ENCODE measurements at regions not wholly inside any gene's neighbourhood (a gene's known extent, or its start where the extent isn't known, plus 50 kb on each side); places are given as distances from the start of the nearest gene placed in this dataset.

DNA sequence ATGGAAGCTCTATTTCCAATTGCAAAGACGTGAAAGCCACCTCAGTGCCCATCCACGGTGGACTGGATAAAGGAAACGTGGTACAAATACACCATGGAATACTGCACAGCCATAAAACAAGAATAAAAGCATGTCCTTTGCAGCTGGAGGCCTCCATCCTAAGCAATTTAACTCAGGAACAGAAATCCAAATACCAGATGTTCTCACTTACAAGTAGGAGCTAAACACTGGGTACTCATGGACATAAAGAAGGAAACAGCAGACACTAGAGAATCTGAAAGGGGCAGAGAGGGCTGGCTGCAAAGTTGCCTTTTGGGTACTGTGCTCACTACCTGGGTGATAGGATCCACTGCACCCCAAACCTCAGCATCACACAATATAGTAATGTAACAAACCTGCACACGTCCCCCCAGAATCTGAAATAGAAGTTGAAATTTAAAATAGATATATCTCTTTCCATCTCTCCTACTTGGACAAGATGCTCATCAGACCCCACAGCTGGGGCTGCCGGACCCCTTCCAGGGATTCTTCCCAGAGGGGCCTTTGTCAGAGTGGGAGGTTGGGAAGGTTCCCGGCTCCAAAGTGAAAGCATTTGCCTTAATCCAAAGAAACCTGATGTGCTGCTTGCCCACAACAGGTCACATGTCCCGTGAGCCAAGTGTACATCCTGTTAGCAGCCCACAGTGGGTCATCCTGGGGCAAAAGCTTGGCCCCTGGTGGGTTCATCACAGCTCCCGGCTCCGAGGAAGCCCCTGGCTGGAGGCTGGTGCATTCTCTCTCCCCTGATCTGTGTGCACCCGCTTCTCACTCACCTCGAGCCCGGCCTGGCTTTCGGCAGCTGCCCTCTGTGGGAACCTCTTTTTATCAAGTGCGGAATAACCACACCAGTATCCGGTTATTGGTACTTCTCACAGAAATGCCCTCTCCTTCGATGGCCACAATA, 172.3 kb upstream of the PPP2R2D start:
- no peak overlapping the region for H3K4me2 ChIP-seq (ENCODE audit: control insufficient read depth, insufficient read depth)
- H3K36me3 ChIP-seq (ENCODE audit: control insufficient read depth in 2 of 2, insufficient read depth in 2 of 2, low read length in 1 of 2): no peaks in the 10 kb centered on the region; a peak in 1 of 4 replicates
- no TSS peak for BruUV-seq (replicated peaks)
- intact Hi-C loops (cut with micrococcal nuclease; ENCODE audit: unreplicated experiment): no loop called here
- in situ Hi-C loops (cut with MboI): no loop called here
- H4K20me1 ChIP-seq (ENCODE audit: control insufficient read depth, insufficient read depth): no peaks in the 10 kb centered on the region
- ChIA-PET SMC1A (ENCODE audit: uncharacterized antibody, unreplicated experiment) (interaction anchor here (1.4 kb wide), 1 partner anchor 13 kb away, joined by 3 read pairs; no protein-coding TSS in a partner anchor), CTCF (no interaction called here), RAD21 (ENCODE audit: unreplicated experiment) (no interaction called here), POLR2A (no interaction called here)
- no peaks in the 10 kb centered on the region; the same call in 2 of the 3 replicates for H3K9me3 ChIP-seq (replicated peaks; ENCODE audit: control insufficient read depth, insufficient read depth, low read length)
- no peak overlapping the region for H3K27ac ChIP-seq (ENCODE audit: control insufficient read depth, insufficient read depth)
- FAIRE-seq (no peak), ATAC-seq (no peak), DNase-seq (ENCODE audit: low read depth, low spot score) (no peak)
- no peak overlapping the region for H3K9ac ChIP-seq (ENCODE audit: control insufficient read depth, insufficient read depth, low read length)
- WGBS (ENCODE audit: insufficient coverage, insufficient replicate concordance, low lambda C conversion rate, missing lambda C conversion rate): 25% methylated on average over 16 of the region's 16 CpGs
- no peaks in the 10 kb centered on the region for H3K4me1 ChIP-seq (ENCODE audit: control insufficient read depth, insufficient read depth, low read length)
- TF ChIP-seq LARP7 (IDR thresholded peaks at IDR 0.05): no peak
- no peak for TF ChIP-seq BRCA1 (IDR thresholded peaks at IDR 0.05; ENCODE audit: low read depth, low read length)
- no peak for TF ChIP-seq PML (IDR thresholded peaks at IDR 0.05; ENCODE audit: low read length)
- no peaks in the 10 kb centered on the region for H3K27me3 ChIP-seq (replicated peaks in 1 of 2; ENCODE audit: control insufficient read depth in 2 of 2, insufficient read depth in 2 of 2, low read length in 1 of 2)
- H2AFZ ChIP-seq (ENCODE audit: control insufficient read depth, low read depth, low read length): no peak overlapping the region
- no peak overlapping the region for H3K4me3 ChIP-seq
- H3K79me2 ChIP-seq (ENCODE audit: control insufficient read depth, insufficient read depth, low read length): no peaks in the 10 kb centered on the region

DNA sequence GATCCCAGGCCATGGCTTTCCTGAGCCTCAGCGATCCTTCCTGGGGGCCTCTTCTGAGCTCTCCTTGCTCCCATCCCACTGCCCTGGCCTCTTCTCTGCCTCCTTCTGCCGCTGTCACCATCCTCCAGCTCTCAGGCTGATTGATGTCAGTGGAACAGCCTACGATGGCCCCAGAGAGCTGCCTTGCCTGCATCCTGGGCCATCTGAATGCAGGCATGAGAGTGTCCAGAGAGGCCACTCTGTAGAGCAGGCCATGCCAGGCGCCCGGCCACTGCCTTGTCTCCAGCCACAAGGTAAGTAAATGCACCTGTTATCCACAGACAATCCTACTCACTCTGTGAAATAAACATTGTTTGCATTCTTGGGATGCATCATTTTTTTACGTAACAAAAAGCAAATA, 171.4 kb upstream of the PPP2R2D start:
- Histone ChIP-seq H2AFZ (ENCODE audit: control insufficient read depth, low read depth, low read length) (no peak overlapping the region), H3K9me3 (replicated peaks; ENCODE audit: control insufficient read depth, insufficient read depth, low read length) (no peaks in the 10 kb centered on the region; the same call in 2 of the 3 replicates), H3K9ac (ENCODE audit: control insufficient read depth, insufficient read depth, low read length) (no peak overlapping the region), H3K4me3 (no peak overlapping the region), H4K20me1 (ENCODE audit: control insufficient read depth, insufficient read depth) (no peaks in the 10 kb centered on the region), H3K27me3 (replicated peaks in 1 of 2; ENCODE audit: control insufficient read depth in 2 of 2, insufficient read depth in 2 of 2, low read length in 1 of 2) (no peaks in the 10 kb centered on the region), H3K4me2 (ENCODE audit: control insufficient read depth, insufficient read depth) (no peak overlapping the region), H3K36me3 (ENCODE audit: control insufficient read depth in 2 of 2, insufficient read depth in 2 of 2, low read length in 1 of 2) (no peaks in the 10 kb centered on the region; a peak in 1 of 4 replicates), H3K4me1 (ENCODE audit: control insufficient read depth, insufficient read depth, low read length) (no peaks in the 10 kb centered on the region), H3K79me2 (ENCODE audit: control insufficient read depth, insufficient read depth, low read length) (no peaks in the 10 kb centered on the region), H3K27ac (ENCODE audit: control insufficient read depth, insufficient read depth) (no peak overlapping the region)
- ChIA-PET SMC1A (ENCODE audit: uncharacterized antibody, unreplicated experiment) (interaction anchor here (1.4 kb wide), 1 partner anchor 12 kb away, joined by 3 read pairs; no protein-coding TSS in a partner anchor), POLR2A (no interaction called here), RAD21 (ENCODE audit: unreplicated experiment) (no interaction called here), CTCF (no interaction called here)
- ATAC-seq (no peak), DNase-seq (ENCODE audit: low read depth, low spot score) (no peak), FAIRE-seq (no peak)
- in situ Hi-C loops (cut with MboI): no loop called here
- intact Hi-C loops (cut with micrococcal nuclease; ENCODE audit: unreplicated experiment): no loop called here
- 24% methylated on average over 6 of the region's 6 CpGs for WGBS (ENCODE audit: insufficient coverage, insufficient replicate concordance, low lambda C conversion rate, missing lambda C conversion rate)
- no peak for TF ChIP-seq POU2F2 (IDR thresholded peaks at IDR 0.05; ENCODE audit: borderline replicate concordance, low read depth, low read length)
- TF ChIP-seq FOS (IDR thresholded peaks at IDR 0.05; ENCODE audit: borderline replicate concordance, extremely low read depth, insufficient read length): no peak
- TF ChIP-seq NR2C2 (IDR thresholded peaks at IDR 0.05; ENCODE audit: borderline replicate concordance, control insufficient read depth, insufficient read length, low read depth): no peak
- TF ChIP-seq, protein P1, sequence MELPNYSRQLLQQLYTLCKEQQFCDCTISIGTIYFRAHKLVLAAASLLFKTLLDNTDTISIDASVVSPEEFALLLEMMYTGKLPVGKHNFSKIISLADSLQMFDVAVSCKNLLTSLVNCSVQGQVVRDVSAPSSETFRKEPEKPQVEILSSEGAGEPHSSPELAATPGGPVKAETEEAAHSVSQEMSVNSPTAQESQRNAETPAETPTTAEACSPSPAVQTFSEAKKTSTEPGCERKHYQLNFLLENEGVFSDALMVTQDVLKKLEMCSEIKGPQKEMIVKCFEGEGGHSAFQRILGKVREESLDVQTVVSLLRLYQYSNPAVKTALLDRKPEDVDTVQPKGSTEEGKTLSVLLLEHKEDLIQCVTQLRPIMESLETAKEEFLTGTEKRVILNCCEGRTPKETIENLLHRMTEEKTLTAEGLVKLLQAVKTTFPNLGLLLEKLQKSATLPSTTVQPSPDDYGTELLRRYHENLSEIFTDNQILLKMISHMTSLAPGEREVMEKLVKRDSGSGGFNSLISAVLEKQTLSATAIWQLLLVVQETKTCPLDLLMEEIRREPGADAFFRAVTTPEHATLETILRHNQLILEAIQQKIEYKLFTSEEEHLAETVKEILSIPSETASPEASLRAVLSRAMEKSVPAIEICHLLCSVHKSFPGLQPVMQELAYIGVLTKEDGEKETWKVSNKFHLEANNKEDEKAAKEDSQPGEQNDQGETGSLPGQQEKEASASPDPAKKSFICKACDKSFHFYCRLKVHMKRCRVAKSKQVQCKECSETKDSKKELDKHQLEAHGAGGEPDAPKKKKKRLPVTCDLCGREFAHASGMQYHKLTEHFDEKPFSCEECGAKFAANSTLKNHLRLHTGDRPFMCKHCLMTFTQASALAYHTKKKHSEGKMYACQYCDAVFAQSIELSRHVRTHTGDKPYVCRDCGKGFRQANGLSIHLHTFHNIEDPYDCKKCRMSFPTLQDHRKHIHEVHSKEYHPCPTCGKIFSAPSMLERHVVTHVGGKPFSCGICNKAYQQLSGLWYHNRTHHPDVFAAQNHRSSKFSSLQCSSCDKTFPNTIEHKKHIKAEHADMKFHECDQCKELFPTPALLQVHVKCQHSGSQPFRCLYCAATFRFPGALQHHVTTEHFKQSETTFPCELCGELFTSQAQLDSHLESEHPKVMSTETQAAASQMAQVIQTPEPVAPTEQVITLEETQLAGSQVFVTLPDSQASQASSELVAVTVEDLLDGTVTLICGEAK (IDR thresholded peaks at IDR 0.05; ENCODE audit: borderline replicate concordance): no peak
- no peak for TF ChIP-seq HCFC1 (IDR thresholded peaks at IDR 0.05; ENCODE audit: low read length)
- BruUV-seq (replicated peaks): no TSS peak
